GM19372 (cell line): ENCODE measurements at regions not wholly inside any gene's neighbourhood (a gene's known extent, or its start where the extent isn't known, plus 50 kb on each side); places are given as distances from the start of the nearest gene placed in this dataset.

Experiments used
- ATAC-seq: cut with Tn5 transposase; IDR thresholded peaks from one replicate; pipeline ENCODE4 v1.9.1; 2021; ENCODE audit warnings: mild to moderate bottlenecking, low read depth, moderate library complexity; ENCODE audit not compliant: unreplicated experiment

DNA sequence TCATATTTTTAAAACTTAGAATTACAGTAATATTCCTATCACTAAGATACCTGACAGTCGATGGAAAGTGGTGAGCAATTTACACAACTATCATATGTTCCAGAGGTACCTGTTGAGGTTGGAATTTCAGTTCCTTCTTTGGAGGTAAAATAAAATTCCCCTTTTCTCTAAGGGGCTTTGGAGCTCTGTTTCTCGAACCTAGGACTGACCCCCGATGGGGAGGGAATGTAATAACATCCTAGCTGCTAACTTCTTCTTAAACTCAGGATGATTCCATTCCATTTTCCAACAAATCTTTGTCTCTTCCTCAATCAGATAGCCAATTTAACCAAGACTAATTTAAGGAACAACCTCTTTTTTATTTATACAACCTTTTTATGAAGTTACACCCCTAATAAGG is 1069.8 kb downstream of the NLGN4Y start:
- no peak for ATAC-seq

DNA sequence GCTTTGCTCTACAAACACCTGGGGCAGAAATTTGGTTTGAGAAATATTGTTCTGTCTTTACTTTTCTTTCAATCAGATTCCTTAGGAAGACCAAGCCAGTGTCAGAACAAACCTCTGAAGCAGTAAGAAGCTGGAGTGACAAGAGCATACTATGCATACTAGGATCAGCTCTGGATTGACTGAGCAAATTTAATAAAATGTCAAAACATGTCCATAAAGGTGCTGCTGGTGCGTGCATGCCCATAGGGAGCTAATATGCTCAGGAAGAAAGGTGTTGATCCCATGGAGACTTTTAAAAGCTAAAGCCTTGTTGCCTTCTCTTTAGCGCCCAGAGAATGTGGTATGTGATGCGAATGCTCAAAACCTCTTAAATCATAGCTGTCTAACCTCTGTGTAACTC is 1076.2 kb downstream of the NLGN4Y start:
- no peak for ATAC-seq

DNA sequence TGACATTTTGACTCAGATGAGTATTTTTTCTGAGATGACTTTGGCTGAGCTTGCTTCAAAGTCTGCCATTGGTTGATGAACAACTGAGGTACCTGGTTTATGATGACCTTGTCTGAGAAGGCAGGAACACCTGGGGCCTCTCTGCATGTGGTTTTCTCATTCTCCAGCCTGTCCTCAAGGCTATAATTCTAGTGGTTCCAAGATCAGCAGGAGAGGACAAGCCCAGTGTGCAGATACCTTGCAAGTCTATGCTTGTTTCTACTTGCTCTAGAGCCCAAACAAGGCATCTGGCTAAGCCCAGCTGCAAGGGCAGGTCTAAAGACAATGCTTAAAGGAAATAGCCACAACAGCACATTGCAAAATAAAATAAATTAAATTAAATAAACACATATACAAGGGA is 1100.0 kb downstream of the NLGN4Y start:
- no peak for ATAC-seq

- no peak for ATAC-seq
Measured at GRCh38 chrY:15624928-15625327, 1100.6 kb downstream of the NLGN4Y start.

- ATAC-seq, result no peak
Measured at GRCh38 chrY:15648198-15648597, 1123.9 kb downstream of the NLGN4Y start.

DNA sequence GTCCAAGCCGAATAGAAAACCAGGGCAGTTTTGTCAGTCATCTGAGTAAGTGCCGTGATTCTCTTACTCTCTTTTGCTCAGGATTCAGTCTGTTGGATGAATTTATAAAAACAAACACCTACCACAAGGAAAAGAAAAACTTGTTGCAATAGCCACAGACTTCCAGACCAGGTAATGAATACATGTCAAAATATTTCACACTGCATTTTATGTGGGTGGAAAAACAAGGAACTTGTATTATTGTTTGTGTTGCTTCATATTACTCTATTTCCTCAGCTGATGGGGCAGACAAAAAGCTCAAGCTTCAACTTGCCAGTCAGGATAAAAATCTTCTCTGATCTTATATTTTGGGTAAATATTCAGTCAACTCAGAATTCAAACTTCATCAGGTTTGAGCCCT is 1125.7 kb downstream of the NLGN4Y start:
- ATAC-seq, result no peak

DNA sequence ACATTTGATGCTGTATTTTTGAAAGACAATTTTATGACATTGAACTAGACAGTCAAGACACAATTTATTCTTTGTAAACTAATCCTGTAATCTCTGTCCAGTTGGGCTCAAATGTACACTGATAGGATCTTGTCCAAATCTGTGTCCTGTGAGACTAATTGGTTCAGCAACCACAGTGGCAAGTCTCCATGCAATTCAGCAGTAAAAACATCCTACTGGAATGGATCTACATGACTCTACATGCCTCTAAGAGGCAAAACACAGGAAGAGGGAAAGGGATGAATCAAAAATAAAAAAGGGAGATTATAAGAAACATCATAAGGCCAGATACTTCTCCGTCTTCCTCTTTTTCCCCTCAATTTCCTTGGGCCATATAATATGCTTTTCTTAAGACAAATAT is 1164.2 kb downstream of the NLGN4Y start:
- no peak for ATAC-seq

GRCh38 chrY:15689994-15690393 is 1165.7 kb downstream of the NLGN4Y start:
- no peak for ATAC-seq

DNA sequence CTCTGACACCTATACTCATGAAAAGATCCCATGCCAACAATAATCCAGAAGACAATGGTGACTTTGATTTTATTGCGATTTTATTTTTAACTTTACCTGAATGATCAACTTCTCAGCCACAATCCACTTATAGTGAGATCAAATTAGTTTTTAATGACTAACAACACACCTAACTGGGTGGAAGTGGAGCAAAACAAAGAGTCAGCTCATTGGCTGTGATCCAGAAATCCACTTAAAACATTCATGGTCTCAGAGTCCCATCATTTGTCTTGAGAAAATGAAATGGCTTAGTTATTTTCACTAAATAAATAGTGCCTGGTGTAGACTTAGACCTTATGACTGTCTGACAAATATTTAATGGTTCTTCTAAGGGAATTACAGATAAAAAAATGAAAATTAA is 1177.8 kb downstream of the NLGN4Y start:
- ATAC-seq, result no peak

DNA sequence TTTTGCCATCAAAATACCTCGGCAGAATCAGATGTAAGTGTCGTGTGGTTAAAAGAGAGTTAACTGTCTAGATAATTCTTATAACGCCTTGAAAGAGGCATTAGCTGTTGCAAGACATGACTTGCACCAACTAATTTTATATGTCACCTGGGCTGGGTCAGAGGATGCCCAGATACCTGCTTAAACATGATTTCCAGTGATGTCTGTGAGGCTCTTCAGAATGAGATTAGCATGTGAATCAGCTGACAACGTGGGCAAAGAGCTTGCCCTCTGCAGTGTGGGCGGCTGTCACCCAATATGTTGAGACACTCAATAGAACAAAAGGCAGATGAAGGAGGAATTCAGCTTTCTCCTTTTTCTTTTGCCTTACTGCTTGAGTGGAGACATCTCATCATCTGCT is 1180.6 kb downstream of the NLGN4Y start:
- no peak for ATAC-seq

GRCh38 chrY:15749533-15750433 is 1225.5 kb downstream of the NLGN4Y start:
- ATAC-seq, result no peak

- no peak for ATAC-seq
Measured at GRCh38 chrY:15751001-15751400, 1226.7 kb downstream of the NLGN4Y start.

- ATAC-seq, result no peak
Measured at GRCh38 chrY:15756266-15756665, 1231.9 kb downstream of the NLGN4Y start.

- ATAC-seq, result no peak
Measured at GRCh38 chrY:15773579-15773978, 1249.2 kb downstream of the NLGN4Y start.

DNA sequence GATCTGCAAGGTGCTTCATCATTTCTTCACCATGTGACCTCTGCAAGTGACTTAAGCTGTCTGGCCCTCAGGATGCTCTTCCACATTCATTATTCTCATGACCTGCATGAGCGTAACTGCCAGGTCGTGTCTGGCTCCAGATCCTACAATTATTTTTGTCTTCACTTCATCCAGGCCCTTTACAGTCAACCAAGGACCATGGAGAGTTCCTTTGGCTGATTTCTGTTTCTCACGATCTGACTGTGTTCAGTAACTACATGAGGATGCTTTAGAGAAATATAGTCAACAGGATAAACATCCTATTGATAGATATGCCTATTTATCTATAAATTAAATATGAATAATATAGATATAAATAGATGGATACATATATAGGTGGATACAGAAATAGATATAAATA is 1251.6 kb downstream of the NLGN4Y start:
- ATAC-seq, result no peak

DNA sequence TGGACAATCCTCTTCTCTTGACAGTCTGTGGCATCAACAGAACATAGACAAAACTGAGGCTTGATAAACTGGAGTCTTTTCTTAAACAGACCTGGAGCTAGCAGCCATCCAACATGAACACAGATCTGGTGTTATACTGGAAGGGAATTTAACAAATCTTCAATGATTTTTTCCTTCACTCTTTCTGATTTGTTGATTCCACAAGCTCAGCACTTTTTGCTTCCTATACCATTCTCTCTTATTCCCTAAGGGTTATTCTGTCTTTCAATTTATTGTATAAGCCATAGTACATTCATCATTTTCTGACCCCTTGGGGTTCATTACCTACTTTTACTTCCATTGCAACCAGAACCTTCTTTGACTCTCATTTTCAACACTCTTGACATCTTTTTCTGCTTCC is 1255.6 kb downstream of the NLGN4Y start:
- no peak for ATAC-seq

GRCh38 chrY:15800021-15800420 is 1275.7 kb downstream of the NLGN4Y start:
- no peak for ATAC-seq

- no peak for ATAC-seq
Measured at GRCh38 chrY:15805985-15806384, 1281.7 kb downstream of the NLGN4Y start.

DNA sequence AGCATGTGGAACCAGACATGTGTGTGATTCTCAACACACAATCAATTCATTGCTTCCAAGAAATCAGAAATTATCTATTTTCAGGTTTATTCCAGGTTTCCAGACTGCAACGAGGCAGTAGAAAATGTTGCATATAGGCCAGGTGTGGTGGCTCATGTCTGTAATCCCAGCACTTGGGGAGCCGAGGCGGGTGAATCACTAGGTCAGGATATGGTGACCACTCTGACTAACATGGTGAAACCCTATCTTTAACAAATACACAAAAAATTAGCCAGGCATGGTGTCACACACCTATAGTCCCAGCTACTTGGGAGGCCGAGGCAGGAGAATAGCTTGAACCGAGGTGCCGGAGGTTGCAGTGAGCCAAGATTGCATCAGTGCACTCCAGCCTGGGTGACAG is 1289.9 kb downstream of the NLGN4Y start:
- ATAC-seq, result no peak
